COR-L47 (cell line): ENCODE measurements at regions not wholly inside any gene's neighbourhood (a gene's known extent, or its start where the extent isn't known, plus 50 kb on each side); places are given as distances from the start of the nearest gene placed in this dataset.

Source experiments
- DNase-seq: peaks from one replicate; lab custom pipeline; 2025; lab: John Stamatoyannopoulos, UW

GRCh38 chr9:86764221-86764624, 183.1 kb downstream of the GAS1 start:
- DNase-seq = no peak

DNA sequence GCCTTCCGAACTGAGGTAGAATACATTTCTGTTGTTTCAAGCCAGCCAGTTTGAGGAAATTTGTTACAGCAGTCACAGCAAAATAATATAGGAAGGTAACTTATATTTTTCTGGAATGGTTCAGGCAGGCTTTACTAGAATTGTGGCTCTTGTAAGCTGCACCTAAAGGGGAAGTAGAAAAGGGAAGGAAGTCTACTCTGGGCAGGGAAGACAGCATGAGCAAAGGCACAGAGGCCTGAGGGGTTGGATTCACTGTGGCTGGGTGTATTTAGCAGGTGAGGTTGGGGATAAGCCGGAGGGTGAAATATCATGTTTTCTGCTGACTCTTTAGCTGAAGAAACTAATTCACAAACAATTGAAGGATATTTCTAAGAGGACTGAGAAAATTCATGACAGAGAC, 183.5 kb downstream of the GAS1 start:
- DNase-seq = no peak

DNA sequence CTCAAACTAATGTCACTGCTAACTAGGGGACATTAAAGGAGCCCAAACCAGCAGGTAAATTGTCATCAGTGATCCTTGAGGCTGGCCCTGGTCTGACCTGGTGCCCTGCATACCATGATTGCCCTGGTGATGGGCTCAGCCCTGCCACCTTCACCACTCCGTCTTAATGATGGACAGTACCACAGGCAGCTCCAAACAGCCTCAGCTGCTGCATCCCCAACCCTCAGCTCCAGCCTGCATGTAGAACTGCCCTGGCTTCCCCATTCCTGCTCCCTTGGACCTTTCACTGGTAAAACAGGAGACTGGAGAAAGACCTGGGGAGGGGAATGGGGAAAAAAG, 190.0 kb downstream of the GAS1 start:
- DNase-seq = no peak

DNA sequence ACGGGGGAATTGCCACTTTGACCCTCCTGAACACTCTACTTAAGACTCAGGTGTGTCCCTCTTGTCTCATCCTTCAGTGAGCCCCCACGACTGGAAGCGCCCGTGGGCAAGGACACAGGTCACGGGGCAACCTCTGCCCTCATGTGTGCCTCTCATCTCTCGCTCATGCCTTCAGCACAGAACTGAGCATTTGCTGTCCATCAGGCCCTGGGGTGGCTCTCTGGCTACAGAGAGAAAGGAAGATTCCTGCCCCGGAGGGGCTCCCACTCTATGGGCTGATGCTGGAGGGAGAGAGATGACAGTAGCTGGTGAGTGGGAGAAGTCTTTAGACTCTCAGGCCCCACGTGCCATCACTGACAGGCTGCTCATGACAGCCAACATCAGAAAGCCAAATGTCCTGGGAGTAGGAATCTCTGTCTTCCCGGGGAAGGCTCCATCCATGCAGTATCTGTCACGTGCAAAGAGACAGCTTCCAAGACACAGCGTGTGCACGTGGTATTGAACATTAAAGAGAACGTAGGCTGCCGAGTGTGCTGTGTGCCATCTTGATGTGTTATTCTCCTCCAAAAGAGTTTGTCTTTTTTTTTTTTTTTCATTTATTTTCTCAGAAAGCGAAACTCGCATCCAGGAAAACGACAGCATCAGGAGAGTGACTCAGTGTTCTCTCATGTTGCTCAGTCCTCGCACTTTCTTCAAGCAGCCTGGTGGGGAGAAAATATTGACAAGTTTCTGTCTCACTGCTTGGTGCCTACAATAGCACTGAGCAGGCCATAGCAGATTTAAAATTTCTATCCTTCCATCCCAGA, 190.5 kb downstream of the GAS1 start:
- no peak for DNase-seq

DNA sequence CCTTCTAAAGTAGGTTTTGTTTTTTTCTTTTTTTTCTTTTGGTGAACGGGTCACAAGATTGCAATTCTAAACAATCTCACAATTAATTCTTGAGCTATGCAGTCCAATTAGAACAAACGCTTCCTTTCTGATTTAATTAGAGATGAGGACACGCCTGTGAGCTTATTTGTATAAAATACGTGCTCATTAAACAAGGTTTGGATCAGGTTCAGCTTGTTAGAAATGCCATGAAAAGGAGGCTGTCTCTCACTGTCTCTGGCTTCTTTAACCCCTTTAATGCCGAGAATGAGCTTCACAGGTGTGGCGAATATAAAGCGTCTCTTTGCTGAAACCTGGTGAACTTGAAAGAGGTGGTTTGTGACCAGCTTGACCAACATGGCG, 191.8 kb downstream of the GAS1 start:
- DNase-seq = no peak

GRCh38 chr9:86754581-86755560, 192.4 kb downstream of the GAS1 start:
- no peak for DNase-seq

GRCh38 chr9:86753836-86754235, 193.5 kb downstream of the GAS1 start:
- no peak for DNase-seq

- DNase-seq = no peak
Observed at GRCh38 chr9:86752733-86753132, 194.6 kb downstream of the GAS1 start.

- DNase-seq = no peak
Observed at GRCh38 chr9:86751956-86752355, 195.3 kb downstream of the GAS1 start.

DNA sequence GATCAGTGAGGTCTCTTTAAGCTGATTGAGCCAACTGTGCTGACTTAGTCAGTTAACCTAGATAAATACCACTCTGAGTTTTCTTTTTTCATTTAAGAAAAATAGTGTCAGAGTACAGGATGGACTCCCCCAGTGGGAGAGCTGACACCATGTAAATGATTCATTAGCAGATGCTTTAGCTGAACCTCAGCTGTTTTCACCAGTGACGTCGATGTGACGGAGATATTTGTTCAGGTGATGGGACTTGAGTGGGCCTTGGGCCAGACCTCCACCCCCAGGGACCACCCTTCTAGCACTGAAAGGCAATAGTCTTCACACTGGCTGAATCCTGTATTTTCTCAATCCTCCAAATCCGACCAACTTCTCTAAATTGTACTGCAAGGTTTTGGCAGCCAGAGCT, 196.1 kb downstream of the GAS1 start:
- no peak for DNase-seq

DNA sequence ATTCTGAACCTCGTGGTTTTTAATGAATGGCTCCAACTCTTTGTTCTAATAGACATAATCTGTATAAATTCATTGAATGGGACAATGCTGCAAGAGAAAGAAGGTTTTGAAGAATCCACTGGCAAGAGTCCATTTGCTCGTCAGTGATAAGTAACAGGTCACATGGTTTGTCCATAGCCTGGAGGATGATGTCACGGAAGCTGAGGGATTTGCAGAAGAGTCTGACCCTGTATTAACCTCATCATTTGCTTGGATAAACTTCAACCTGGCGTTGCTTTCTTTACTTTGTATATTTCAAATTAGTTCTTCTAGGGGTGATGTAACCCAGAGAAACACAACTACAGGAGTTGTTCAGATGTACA, 197.4 kb downstream of the GAS1 start:
- DNase-seq = no peak

- no peak for DNase-seq
Observed at GRCh38 chr9:86749161-86749893, 198.0 kb downstream of the GAS1 start.

- no peak for DNase-seq
Observed at GRCh38 chr9:86747711-86748110, 199.6 kb downstream of the GAS1 start.

- no peak for DNase-seq
Observed at GRCh38 chr9:86741311-86742208, 205.7 kb downstream of the GAS1 start.

DNA sequence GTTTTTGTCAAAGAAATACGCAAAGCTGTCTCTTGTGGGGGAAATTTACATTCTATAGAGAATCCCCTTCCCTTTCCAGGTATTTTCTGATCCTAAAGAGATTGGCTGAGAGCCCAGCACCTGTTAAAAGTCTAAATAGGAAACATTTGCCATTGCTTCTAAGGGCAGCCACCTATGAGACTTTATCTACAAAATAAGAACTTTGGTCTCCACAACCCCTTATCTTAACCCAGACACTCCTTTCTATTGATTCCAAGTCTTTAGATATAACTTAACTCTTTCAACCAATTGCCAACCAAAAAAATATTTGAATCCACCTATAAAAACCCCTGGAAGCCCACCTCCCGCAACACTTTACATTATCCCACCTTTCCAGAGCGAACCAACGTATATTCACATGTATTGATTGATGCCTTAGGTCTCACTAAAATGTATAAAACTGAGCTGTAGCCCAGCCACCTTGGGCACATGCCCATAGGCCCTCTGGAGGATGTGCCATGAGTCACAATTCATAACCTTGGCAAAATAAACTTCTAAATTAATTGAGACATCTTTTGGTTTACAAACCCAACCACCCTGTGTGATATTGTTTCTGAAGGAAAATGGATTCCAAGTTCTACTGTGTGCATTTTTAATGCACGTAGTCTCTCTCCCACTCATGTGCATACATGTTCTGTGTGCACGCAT, 211.4 kb downstream of the GAS1 start:
- no peak for DNase-seq

DNA sequence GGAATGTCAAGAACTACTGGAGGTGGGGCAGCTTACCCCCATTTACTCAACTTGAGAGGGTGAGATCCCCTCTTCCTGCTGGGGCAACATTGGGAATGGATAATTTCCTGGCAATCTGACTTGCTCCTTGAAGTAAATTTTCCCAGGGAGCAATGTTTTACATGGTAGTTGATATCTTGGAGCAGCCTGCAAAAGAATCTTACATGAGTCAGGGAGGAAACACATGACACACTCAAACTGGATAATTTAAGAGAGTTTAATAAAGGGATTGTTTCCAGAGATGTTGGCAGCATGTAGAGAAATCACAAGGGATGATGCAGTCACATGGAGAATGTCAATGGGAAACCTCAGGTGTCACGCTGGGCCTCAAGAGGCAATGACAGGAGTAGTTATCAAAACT, 212.5 kb downstream of the GAS1 start:
- no peak for DNase-seq

- DNase-seq = no peak
Observed at GRCh38 chr9:86733929-86734328, 213.4 kb downstream of the GAS1 start.

DNA sequence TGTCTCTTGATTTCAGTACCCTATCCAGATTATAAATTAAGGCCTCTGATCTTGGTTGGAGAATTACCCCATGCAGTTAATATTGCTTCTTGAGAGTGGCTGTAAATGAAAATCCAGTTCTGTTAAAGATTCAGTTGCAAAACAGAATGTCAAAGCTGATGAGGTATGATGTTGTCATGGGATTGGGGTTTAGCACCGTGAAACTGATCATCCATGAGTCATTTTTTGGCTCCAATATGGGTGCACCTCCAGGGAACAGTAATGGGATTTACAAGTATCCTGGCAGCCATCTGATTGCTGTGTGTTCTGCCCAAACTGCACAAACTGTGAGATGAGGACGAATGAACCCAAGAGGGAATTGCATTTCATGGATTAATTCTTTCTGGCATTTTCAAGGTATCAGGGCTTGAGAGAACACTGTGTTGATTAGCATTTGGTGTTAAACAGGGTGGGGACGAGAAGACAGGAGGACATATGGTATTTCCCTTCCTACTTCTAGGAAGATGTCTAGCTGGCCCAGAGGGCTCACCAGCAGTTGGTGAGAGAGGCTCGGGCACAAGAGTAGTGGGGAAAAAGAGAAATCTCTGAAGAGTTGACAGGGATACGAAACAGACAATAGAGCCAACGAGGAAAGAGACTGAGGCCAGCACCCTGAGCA, 214.7 kb downstream of the GAS1 start:
- no peak for DNase-seq

DNA sequence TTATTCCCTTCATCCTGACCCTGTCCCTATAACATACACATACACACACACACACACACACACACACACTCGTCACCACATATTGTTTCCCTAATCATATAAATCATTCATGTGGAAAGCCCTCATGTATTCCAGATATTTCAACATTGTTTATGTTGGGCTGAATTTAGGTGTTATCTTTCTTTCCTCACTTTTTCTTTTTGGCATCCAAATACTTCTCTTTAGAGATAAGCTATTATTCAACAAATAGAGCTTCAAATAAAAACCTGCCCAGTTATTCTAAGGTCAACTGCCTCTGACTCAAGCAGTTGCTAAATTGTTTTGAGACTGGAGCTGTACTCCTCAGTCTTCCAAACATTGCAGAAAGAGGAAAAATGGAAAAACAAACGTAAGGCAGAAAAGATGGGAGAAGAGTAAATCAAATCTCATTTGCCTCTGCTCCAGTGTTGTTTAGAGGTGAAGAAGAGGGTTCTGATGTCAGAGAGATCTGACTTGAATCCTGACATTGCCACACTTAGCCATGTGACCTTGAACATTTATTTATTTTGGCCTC, 215.7 kb downstream of the GAS1 start:
- DNase-seq = no peak
